ELR (cell line): ENCODE measurements at regions not wholly inside any gene's neighbourhood (a gene's known extent, or its start where the extent isn't known, plus 50 kb on each side); places are given as distances from the start of the nearest gene placed in this dataset.
"Not testable (repeated sequence)": the region's sequence is repeated elsewhere in the genome, so short reads cannot be mapped to it uniquely, and the experiment has no call there.

ENCODE experiments used
- DNase-seq: peaks from one replicate; pipeline ENCODE4 v3.0.0-alpha.2; 2015; ENCODE audit warnings: low read depth

GRCh38 chr22:47860907-47861306 is 1098.5 kb downstream of the TBC1D22A start:
- DNase-seq = not testable (repeated sequence)

- no peak for DNase-seq
Measured at GRCh38 chr22:47859881-47860525, 1097.6 kb downstream of the TBC1D22A start.

GRCh38 chr22:47858773-47859306 is 1096.4 kb downstream of the TBC1D22A start:
- DNase-seq = no peak

- DNase-seq = no peak
Measured at GRCh38 chr22:47854680-47855079, 1092.2 kb downstream of the TBC1D22A start.

GRCh38 chr22:47854251-47854650 is 1091.8 kb downstream of the TBC1D22A start:
- DNase-seq = no peak

- DNase-seq = no peak
Measured at GRCh38 chr22:47853750-47854149, 1091.3 kb downstream of the TBC1D22A start.

GRCh38 chr22:47851586-47851985 is 1089.1 kb downstream of the TBC1D22A start:
- DNase-seq = no peak

- no peak for DNase-seq
Measured at GRCh38 chr22:47850644-47851151, 1088.2 kb downstream of the TBC1D22A start.

- no peak for DNase-seq
Measured at GRCh38 chr22:47849576-47849975, 1087.1 kb downstream of the TBC1D22A start.

- no peak for DNase-seq
Measured at GRCh38 chr22:47848184-47848920, 1085.9 kb downstream of the TBC1D22A start.

- DNase-seq = no peak
Measured at GRCh38 chr22:47847131-47847890, 1084.9 kb downstream of the TBC1D22A start.

GRCh38 chr22:47846206-47846605 is 1083.8 kb downstream of the TBC1D22A start:
- DNase-seq = no peak

- no peak for DNase-seq
Measured at GRCh38 chr22:47842119-47842518, 1079.7 kb downstream of the TBC1D22A start.

GRCh38 chr22:47841156-47841555 is 1078.7 kb downstream of the TBC1D22A start:
- DNase-seq = no peak

GRCh38 chr22:47839595-47840227 is 1077.3 kb downstream of the TBC1D22A start:
- no peak for DNase-seq

GRCh38 chr22:47837703-47838102 is 1075.3 kb downstream of the TBC1D22A start:
- peak; percentile 6 for DNase-seq

- DNase-seq = no peak
Measured at GRCh38 chr22:47836957-47837356, 1074.5 kb downstream of the TBC1D22A start.

- DNase-seq = peak; percentile 14
Measured at GRCh38 chr22:47835726-47836125, 1073.3 kb downstream of the TBC1D22A start.

GRCh38 chr22:47826016-47826415 is 1063.6 kb downstream of the TBC1D22A start:
- DNase-seq = no peak

GRCh38 chr22:47822422-47822821 is 1060.0 kb downstream of the TBC1D22A start:
- no peak for DNase-seq

GRCh38 chr22:47818496-47818895 is 1056.0 kb downstream of the TBC1D22A start:
- DNase-seq = no peak

GRCh38 chr22:47817380-47817779 is 1054.9 kb downstream of the TBC1D22A start:
- no peak for DNase-seq
